ENCODE measurements at regions not wholly inside any gene's neighbourhood (a gene's known extent, or its start where the extent isn't known, plus 50 kb on each side); places are given as distances from the start of the nearest gene placed in this dataset.

- TF ChIP-seq CTCF (IDR thresholded peaks at IDR 0.05) (no peak), POLR2AphosphoS5 (IDR thresholded peaks at IDR 0.05) (no peak)
Measured at GRCh38 chr11:30172883-30173311, 57.9 kb upstream of the FSHB start.

Measured in gastroesophageal sphincter (tissue), 3 donors.